ENCODE measurements at regions not wholly inside any gene's neighbourhood (a gene's known extent, or its start where the extent isn't known, plus 50 kb on each side); places are given as distances from the start of the nearest gene placed in this dataset.

GRCh38 chr2:111628221-111628620, 255.8 kb downstream of the ANAPC1 start:
- FAIRE-seq: no peak

- no peak for FAIRE-seq
These were observed 254.0 kb downstream of the ANAPC1 start for GRCh38 chr2:111629983-111630382.

- FAIRE-seq: no peak
These were observed 251.3 kb downstream of the ANAPC1 start for GRCh38 chr2:111632661-111633060.

GRCh38 chr2:111633189-111633588, 250.8 kb downstream of the ANAPC1 start:
- no peak for FAIRE-seq

- FAIRE-seq: no peak
These were observed 250.3 kb downstream of the ANAPC1 start for GRCh38 chr2:111633643-111634042.

- no peak for FAIRE-seq
These were observed 249.8 kb downstream of the ANAPC1 start for GRCh38 chr2:111634050-111634794.

GRCh38 chr2:111634995-111635538, 248.9 kb downstream of the ANAPC1 start:
- FAIRE-seq: no peak

GRCh38 chr2:111636905-111637304, 247.1 kb downstream of the ANAPC1 start:
- no peak for FAIRE-seq

- FAIRE-seq: no peak
These were observed 245.6 kb downstream of the ANAPC1 start for GRCh38 chr2:111638274-111638877.

GRCh38 chr2:111640480-111640879, 243.5 kb downstream of the ANAPC1 start:
- FAIRE-seq: no peak

- FAIRE-seq: no peak
These were observed 241.2 kb downstream of the ANAPC1 start for GRCh38 chr2:111642586-111643327.

- FAIRE-seq: no peak
These were observed 240.2 kb downstream of the ANAPC1 start for GRCh38 chr2:111643759-111644158.

- FAIRE-seq: no peak
These were observed 236.6 kb downstream of the ANAPC1 start for GRCh38 chr2:111647359-111647758.

- FAIRE-seq: no peak
These were observed 232.0 kb downstream of the ANAPC1 start for GRCh38 chr2:111652038-111652437.

- no peak for FAIRE-seq
These were observed 231.3 kb downstream of the ANAPC1 start for GRCh38 chr2:111652681-111653080.

- FAIRE-seq: no peak
These were observed 230.8 kb downstream of the ANAPC1 start for GRCh38 chr2:111653103-111653624.

- no peak for FAIRE-seq
These were observed 230.1 kb downstream of the ANAPC1 start for GRCh38 chr2:111653913-111654312.

- FAIRE-seq: no peak
These were observed 229.2 kb downstream of the ANAPC1 start for GRCh38 chr2:111654829-111655228.

- no peak for FAIRE-seq
These were observed 227.6 kb downstream of the ANAPC1 start for GRCh38 chr2:111656436-111656835.

GRCh38 chr2:111656894-111657293, 227.1 kb downstream of the ANAPC1 start:
- FAIRE-seq: no peak

GRCh38 chr2:111657351-111657975, 226.5 kb downstream of the ANAPC1 start:
- no peak for FAIRE-seq

GRCh38 chr2:111659361-111660333, 224.3 kb downstream of the ANAPC1 start:
- no peak for FAIRE-seq
